ENCODE measurements at regions not wholly inside any gene's neighbourhood (a gene's known extent, or its start where the extent isn't known, plus 50 kb on each side); places are given as distances from the start of the nearest gene placed in this dataset.

GRCh38 chr2:134129900-134130537, 123.9 kb upstream of the MGAT5 start:
- no peak for TF ChIP-seq CTCF (IDR thresholded peaks at IDR 0.05)
- TF ChIP-seq POLR2A (IDR thresholded peaks at IDR 0.05): no peak
- no peak for TF ChIP-seq POLR2AphosphoS5 (IDR thresholded peaks at IDR 0.05)
- no peak for TF ChIP-seq EP300 (IDR thresholded peaks at IDR 0.05)
- Histone ChIP-seq H3K4me1 (peaks cover 0 to 31% (median 0%) of the 10 kb centered on the region in 3 donors), H3K27me3 (no peaks in the 10 kb centered on the region), H3K9me3 (no peaks in the 10 kb centered on the region), H3K4me3 (no peak overlapping the region), H3K36me3 (no peaks in the 10 kb centered on the region), H3K27ac (no peak overlapping the region)
- ATAC-seq: no peak
- no CpG with 5 or more reads among the region's 42 CpGs for WGBS, 2 donors (ENCODE audit: low coverage in 1 of 2)

GRCh38 chr2:134131681-134132489, 122.0 kb upstream of the MGAT5 start:
- WGBS, 2 donors (ENCODE audit: low coverage in 1 of 2): 84 to 90% methylated on average over 3 to 5 of the region's 7 CpGs
- H3K36me3 ChIP-seq: no peaks in the 10 kb centered on the region
- no peak for ATAC-seq
- no peak overlapping the region for H3K4me3 ChIP-seq
- peaks cover 3 to 22% (median 4%) of the 10 kb centered on the region in 3 donors for H3K4me1 ChIP-seq
- H3K9me3 ChIP-seq: no peaks in the 10 kb centered on the region
- no peak for TF ChIP-seq EP300 (IDR thresholded peaks at IDR 0.05)
- no peak for TF ChIP-seq CTCF (IDR thresholded peaks at IDR 0.05)
- TF ChIP-seq POLR2A (IDR thresholded peaks at IDR 0.05): no peak
- H3K27me3 ChIP-seq: no peaks in the 10 kb centered on the region
- no peak overlapping the region for H3K27ac ChIP-seq

GRCh38 chr2:134132490-134132857, 121.4 kb upstream of the MGAT5 start:
- no peak for TF ChIP-seq POLR2AphosphoS5 (IDR thresholded peaks at IDR 0.05)
- TF ChIP-seq EP300 (IDR thresholded peaks at IDR 0.05): no peak
- TF ChIP-seq CTCF (IDR thresholded peaks at IDR 0.05): no peak
- TF ChIP-seq POLR2A (IDR thresholded peaks at IDR 0.05): no peak
- H3K27ac ChIP-seq: no peak overlapping the region

GRCh38 chr2:134133622-134134312, 120.1 kb upstream of the MGAT5 start:
- Histone ChIP-seq H3K4me1 (peaks cover 6 to 32% (median 14%) of the 10 kb centered on the region in 3 donors), H3K9me3 (no peaks in the 10 kb centered on the region), H3K27me3 (no peaks in the 10 kb centered on the region), H3K27ac (no peak overlapping the region), H3K36me3 (no peaks in the 10 kb centered on the region), H3K4me3 (no peak overlapping the region)
- 77 to 84% methylated on average over 6 of the region's 6 CpGs for WGBS, 2 donors (ENCODE audit: low coverage in 1 of 2)
- TF ChIP-seq EP300 (IDR thresholded peaks at IDR 0.05): no peak
- TF ChIP-seq POLR2A (IDR thresholded peaks at IDR 0.05): no peak
- TF ChIP-seq CTCF (IDR thresholded peaks at IDR 0.05): no peak
- TF ChIP-seq POLR2AphosphoS5 (IDR thresholded peaks at IDR 0.05): no peak
- ATAC-seq: no peak

More at GRCh38 chr2:134132490-134132857, 121.4 kb upstream of the MGAT5 start:
- H3K4me3 ChIP-seq: no peak overlapping the region
- no peaks in the 10 kb centered on the region for H3K9me3 ChIP-seq
- 76 to 93% methylated on average over 3 of the region's 3 CpGs for WGBS, 2 donors (ENCODE audit: low coverage in 1 of 2)
- peaks cover 6 to 22% (median 9%) of the 10 kb centered on the region in 3 donors for H3K4me1 ChIP-seq
- ATAC-seq: no peak
- H3K36me3 ChIP-seq: no peaks in the 10 kb centered on the region
- no peaks in the 10 kb centered on the region for H3K27me3 ChIP-seq

Data from gastroesophageal sphincter (tissue), 4 donors.